ENCODE measurements at regions not wholly inside any gene's neighbourhood (a gene's known extent, or its start where the extent isn't known, plus 50 kb on each side); places are given as distances from the start of the nearest gene placed in this dataset.

DNA sequence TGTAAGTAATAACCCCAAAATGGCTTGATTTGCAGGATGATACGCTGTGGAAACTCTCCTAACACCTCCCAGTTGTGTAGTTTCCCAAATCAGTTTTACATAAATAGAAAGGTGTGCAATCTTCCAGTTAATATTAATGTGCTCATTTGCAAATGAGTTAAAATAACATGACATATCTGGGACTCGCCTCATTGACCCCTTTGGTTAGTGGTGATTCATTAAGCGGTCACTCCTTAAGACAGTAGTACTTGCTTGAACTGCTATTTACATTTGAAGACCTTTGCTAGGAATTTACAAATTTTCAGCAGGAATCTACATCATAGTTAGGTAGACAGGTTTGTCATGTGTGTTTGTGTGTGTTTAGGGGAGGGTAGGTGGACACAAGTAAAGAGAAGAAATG, 1367.7 kb upstream of the CELF4 start:
- no peak for DNase-seq (ENCODE audit: low spot score)
- in situ Hi-C loops (cut with HindIII; ENCODE audit: low sequenced_read_pairs), result no loop called here

DNA sequence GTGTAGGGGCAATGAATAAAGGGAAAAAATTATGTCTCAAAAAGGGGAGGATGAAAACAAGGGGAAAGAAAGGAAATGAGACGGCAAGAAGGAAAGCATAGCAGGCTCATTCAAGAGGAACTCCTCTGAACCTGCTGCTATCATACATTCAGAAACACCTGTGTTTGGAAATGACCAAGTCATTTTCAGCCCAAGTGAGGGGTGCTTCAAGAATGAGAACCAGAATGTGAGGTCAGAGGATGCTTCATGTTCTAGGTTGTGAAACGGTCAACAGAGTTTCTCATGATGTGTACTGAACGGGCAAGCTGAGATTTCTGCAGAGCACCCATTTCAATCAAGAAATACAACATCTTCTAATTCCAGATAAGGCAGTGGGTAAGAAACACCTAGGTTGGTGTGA, 1367.2 kb upstream of the CELF4 start:
- DNase-seq (ENCODE audit: low spot score), result no peak
- in situ Hi-C loops (cut with HindIII; ENCODE audit: low sequenced_read_pairs), result no loop called here

DNA sequence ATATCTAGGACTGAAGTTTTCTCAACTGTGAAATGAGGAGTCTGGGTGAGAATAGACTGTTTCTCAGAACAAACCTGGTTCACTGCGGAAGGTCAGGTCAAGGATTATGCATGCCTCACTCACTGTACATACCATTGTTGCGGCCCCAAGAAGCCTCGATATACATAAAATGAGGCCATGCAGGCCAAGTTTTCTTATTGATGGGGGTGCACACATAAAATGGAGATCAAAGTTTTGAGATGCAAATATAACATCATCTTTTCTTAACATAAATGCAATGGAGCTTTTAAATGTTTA, 1366.1 kb upstream of the CELF4 start:
- in situ Hi-C loops (cut with HindIII; ENCODE audit: low sequenced_read_pairs), result no loop called here
- no peak for DNase-seq (ENCODE audit: low spot score)

DNA sequence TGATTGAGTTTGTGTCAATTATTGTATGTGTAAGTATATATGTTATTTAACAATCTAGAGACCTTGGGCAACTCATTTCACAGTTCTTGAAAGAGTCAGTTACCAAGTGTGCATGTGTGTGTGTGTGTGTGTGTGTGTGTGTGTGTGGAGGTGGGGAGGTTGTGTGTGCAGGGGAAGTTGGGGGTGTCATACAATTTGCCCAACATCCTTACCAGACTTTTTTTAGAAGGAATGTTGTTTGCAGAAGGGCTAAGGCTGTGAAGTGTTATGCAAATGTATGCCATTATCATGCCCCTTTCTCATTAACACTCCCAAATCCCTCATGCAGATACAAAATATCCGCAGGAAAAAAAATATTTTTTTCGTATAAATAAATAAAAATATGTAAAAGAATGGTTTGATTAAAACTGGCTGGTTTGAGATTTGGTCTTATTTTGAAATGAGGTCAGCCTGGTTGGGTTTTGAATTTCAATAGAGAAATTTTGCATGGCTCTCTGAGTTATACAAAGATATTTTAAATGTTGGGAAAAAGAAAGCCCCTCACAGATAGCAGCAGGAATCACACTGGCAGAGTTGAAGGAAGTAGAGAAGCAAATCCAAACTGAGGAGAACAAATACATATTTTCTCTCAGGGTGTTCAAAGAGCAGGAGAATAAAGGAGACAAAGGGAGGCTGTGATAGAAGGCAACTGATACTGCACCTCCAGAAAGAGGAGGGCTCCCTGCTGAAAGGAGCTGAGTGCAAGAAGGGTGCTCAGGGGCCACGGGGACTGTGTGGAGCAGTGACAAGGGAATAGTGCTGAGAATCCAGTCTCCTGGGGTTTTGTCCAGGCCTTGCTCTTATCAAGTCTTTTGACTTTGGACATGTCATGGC, 1365.5 kb upstream of the CELF4 start:
- in situ Hi-C loops (cut with HindIII; ENCODE audit: low sequenced_read_pairs), result no loop called here
- DNase-seq (ENCODE audit: low spot score), result no peak

DNA sequence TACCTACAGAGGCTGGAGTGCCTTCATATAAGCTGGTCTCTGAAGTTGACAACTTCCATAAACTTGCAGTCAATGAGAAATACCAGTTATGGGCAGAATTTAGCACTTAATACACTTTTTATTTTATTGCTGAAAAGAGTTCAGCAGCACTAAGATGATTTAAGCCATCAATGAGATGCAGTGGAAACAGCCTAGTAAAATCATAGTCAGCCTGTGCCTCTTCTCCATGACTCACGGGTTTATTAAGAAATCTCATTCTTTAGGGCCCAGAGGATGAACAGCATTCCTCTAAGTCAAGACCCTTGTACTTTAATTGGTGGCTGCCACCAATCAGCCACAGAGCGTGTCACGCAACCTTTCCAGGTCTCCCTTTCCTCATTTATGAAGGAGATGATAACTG, 1357.9 kb upstream of the CELF4 start:
- no peak for DNase-seq (ENCODE audit: low spot score)
- in situ Hi-C loops (cut with HindIII; ENCODE audit: low sequenced_read_pairs), result no loop called here

DNA sequence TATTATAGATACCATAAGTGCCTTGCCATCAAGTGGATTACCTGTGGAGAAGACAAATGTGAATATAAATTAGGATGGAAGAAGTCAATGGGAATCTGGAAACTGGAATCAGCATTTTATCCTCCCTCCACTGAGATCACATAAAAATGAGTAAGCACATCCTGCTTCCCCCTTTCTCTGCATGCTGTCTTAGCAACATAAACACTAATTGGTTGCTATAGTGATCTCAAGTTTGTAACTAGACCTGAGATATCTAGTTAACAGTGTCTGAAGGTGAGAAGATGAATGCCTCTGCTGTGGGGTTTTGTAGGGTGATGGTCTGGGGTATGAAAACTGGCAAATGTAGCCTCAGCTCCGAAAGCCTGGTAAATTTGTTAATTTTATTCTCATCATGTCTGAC, 1357.5 kb upstream of the CELF4 start:
- in situ Hi-C loops (cut with HindIII; ENCODE audit: low sequenced_read_pairs), result no loop called here
- DNase-seq (ENCODE audit: low spot score), result no peak

DNA sequence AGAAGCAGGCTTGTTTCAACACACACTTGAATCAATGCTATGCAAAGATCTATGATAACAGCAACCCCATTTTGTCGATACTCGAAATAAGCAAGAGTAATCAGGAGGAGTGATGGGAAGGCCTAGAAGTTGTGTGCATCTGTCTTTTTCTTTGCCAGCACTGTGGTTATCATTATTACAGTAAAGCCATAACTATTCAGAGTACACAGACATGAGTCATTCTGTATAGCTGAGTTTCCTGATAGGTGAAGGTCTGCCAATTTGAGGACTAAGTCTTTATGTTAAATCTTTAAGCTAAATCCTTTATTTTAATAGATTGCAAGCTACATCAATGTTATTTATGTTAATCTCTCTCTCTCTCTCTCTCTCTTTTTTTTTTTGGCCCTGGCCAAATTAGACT, 1344.4 kb upstream of the CELF4 start:
- in situ Hi-C loops (cut with HindIII; ENCODE audit: low sequenced_read_pairs), result no loop called here
- DNase-seq (ENCODE audit: low spot score), result no peak

DNA sequence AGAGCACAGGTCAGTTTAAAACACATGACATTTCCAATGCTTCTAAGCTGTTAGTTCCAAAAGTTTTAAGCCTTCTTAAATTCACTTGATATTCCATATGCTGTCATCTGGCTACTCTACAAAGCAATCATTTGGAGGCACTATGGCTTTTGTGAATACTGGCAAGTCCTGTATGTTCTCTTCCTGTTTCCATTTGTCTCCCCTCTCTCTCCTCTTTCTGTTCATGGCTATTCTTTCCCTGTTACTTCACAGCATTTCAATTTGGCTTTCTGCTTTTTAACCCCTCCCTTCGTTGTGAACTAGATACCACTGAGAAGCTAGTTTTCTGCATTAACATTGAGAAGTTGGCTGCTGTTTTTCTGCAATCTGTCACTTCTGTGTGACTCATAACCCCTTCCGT, 1337.2 kb upstream of the CELF4 start:
- in situ Hi-C loops (cut with HindIII; ENCODE audit: low sequenced_read_pairs), result no loop called here
- DNase-seq (ENCODE audit: low spot score), result no peak

DNA sequence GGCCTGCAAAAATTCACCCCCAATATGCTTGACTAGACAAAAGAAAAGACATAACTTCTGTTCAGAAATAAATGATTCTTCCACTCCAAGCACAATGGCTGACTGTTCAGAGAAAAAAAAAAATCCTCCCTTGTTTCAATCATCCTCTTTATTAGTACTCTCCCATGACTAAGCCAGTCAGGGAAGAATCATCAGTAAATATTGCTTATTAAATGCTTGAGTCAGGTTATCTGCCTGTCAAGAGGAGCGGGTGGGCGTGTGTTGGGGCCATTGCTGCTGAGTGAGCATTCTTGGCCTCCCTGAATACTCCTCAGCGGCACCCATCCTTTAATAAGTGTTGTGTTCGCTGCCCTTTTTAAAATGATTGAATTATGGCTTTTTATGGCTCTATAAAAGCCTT, 1334.8 kb upstream of the CELF4 start:
- in situ Hi-C loops (cut with HindIII; ENCODE audit: low sequenced_read_pairs), result no loop called here
- no peak for DNase-seq (ENCODE audit: low spot score)

DNA sequence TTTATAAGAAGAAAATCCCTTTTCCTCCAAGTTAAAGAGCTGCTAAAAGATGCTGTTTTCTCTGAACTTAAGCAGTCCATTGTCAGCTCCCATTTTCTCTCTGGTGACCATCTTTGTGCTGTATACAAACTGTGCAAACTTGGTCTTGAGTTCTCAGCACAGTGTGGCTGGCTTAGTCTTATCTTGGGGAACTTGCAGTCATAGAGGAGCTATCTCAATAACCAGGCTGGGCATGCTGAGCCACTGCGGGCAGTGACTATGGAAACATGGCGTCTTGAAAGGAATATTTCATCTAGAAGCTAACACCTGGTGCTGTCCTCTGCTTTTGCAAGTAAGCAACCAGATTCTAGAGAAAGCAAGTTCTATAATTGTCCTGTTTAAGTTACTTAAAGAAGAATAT, 1334.4 kb upstream of the CELF4 start:
- no peak for DNase-seq (ENCODE audit: low spot score)
- in situ Hi-C loops (cut with HindIII; ENCODE audit: low sequenced_read_pairs), result no loop called here

DNA sequence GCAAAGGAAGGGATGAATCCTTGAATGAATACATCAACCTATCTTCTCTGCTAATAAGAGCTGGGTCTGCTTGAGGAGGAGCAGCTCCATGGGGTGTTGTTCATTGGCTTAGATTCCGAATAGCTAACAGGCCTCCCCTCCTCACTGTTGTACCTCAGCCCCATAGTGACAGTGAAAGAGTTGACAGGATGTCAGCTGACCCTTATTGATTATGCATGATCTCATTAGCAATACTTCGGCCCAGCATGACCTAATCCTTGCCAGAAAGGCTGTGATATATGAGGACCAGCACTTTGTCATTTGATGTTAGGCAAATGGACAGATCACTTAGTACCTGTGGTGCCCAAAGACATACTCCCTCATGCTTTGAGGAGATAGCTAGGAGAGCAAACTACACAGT, 1333.7 kb upstream of the CELF4 start:
- in situ Hi-C loops (cut with HindIII; ENCODE audit: low sequenced_read_pairs), result no loop called here
- no peak for DNase-seq (ENCODE audit: low spot score)

DNA sequence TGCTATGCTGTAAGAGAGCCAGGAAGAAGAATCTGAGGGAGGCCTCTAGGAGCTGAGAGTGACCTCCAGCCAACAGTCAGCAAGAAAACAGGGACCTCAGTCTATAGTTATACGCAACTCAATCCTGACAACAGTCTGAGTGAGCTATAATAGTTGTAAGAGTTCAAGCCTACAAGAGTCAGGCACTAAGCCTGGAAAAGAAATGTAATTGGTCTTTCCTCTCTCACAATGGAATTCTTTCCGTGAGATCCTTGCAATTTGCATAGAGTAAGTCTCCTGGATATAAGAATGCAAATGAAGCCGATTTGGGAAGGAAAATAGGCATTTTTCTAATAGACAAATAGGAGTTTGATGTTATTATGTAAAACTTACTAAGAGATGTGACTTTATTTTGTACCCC, 1332.6 kb upstream of the CELF4 start:
- DNase-seq (ENCODE audit: low spot score), result no peak
- in situ Hi-C loops (cut with HindIII; ENCODE audit: low sequenced_read_pairs), result no loop called here

DNA sequence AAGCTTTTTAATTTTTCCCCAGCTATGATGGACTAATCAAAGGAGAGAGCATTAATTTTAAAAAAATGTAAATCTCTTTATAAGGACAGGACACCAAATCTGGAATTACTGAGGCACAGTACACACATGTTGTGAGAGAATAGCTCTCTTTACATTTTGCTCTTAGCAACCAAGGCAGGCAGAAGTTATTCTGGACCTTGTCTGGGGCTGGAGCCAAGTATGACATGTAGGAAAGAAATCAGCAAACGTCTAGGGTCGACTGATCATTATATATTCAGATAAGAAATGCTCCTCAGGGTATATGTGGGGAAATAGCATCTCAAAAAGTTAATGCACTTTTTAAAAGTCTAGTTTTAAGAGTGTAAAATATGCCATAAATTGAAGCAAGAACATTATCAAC, 1330.0 kb upstream of the CELF4 start:
- no peak for DNase-seq (ENCODE audit: low spot score)
- in situ Hi-C loops (cut with HindIII; ENCODE audit: low sequenced_read_pairs), result no loop called here

DNA sequence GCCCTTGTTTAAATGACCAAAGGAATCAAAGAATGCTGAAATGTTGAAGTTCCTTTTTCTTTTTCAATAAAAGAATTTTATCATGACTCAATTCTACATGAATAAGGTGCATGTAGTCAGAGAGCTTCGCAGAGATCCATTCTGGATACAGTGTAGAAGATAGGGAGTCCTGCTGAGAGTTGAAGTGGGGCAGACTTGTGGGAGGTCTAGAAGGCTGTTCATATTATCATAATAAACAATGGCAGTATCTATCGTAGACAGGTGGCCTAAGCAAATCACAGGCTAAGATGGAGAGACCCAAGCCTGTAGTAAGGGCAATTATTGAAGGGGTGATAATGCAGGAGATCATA, 1322.0 kb upstream of the CELF4 start:
- no peak for DNase-seq (ENCODE audit: low spot score)
- in situ Hi-C loops (cut with HindIII; ENCODE audit: low sequenced_read_pairs), result no loop called here

DNA sequence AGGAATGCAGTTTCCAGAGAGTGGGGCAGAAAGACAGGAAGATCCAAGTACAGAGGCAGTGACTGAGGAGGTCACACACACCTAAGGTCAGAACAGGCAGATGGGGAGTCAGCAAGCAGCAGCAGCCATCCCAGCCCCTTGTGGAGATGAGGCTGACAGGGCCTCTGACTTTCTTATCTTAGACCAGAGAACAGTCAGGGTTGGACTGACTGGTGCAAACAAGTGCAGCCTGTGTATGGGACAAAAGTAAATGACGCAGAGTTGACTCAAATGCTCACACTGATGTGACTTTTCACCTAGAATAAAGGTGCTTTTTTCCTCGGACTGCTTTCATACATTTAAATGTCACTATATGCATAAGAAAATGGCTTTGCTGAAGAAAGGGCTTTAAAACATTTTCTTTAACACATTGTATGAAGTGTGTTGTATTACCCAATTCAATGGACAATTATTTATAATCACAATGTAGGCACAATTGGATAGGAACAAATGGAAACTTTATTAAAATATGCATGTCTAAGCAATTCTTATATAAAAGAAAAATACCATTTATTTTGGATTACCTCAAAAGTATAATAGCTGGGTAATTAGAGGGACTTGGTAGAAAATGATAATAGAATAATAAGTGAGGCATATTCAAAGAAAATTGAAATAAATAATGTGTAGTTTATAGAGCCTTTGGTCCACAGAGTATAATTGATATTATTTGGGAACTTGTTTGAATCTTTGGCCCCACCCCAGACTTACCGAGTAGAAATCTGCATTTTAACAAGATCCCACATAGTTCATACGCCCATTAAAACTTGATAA, 1321.5 kb upstream of the CELF4 start:
- no peak for DNase-seq (ENCODE audit: low spot score)
- in situ Hi-C loops (cut with HindIII; ENCODE audit: low sequenced_read_pairs), result no loop called here

DNA sequence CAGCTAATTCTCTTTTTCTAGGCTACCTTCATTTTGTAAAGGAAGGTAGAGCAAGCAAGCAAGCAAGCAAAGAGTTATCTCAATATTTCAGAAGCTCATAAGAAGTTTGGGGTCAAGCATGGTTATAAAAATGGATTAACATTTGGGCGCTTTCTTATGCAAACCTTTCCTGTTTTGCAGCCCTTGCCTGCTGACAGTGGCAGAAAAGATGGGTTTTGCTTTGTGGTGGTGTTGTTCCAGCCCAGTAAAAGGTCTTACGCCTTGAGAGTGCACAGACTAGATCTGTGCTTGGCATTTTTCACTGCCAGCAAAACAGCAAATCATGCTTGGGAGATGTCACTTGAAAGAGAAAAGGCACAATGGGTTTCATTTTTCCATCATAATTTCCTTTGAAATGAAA, 1320.6 kb upstream of the CELF4 start:
- in situ Hi-C loops (cut with HindIII; ENCODE audit: low sequenced_read_pairs), result no loop called here
- DNase-seq (ENCODE audit: low spot score), result no peak

DNA sequence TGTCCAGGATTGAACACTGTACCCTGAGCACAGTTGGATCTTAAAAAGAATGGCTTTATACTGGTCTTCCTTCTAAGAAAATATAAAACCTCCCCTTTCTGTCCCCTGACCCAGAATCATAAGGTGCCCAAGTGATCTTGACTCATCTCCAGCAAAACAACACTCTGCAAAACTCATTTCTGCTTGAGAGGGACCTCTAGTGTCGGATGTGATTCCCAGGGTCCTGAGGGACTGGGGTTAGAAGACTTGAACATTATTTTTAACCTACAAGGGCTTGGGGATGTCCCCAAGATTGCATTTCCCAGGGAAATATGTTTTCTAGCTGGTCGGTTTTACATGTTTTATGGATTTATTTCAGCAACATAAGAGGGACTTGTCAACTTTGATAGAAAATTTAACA, 1318.5 kb upstream of the CELF4 start:
- no peak for DNase-seq (ENCODE audit: low spot score)
- in situ Hi-C loops (cut with HindIII; ENCODE audit: low sequenced_read_pairs), result no loop called here

DNA sequence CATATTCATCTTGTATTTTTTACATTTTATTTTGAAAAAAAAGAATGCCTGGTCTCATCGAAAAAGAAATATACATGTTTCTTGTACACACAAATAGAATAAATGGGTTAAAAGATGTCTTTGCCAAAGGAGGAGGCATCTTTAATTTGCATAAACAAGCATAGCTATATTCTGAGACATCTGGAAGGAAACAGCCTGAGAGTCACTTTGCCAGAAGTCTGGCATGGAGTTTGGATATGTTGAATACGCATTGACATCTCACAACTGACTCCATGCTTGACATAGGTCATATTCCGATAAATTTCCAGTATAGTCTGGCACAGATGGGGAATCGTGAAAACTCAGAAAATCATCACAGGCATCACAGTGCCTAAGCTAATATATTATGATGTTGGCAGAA, 1317.5 kb upstream of the CELF4 start:
- no peak for DNase-seq (ENCODE audit: low spot score)
- in situ Hi-C loops (cut with HindIII; ENCODE audit: low sequenced_read_pairs), result no loop called here

DNA sequence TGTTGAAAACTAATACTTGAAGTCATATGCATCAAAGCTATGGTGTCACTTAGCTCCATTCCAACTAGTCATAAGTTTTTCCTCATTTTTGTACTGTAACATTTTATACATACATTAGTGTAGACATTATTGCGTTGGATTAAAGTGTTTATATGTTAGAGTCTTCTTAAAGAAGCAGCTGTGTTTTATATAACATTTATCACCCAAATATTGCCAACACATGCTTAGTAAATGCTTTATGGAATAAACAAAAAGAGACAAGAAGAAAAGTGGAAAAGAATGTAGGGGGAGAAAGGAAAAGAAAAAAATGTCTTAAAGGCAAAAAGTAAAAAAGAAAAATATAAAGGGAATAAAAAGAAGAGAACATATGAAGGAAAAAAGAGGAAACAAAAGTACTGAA, 1314.3 kb upstream of the CELF4 start:
- in situ Hi-C loops (cut with HindIII; ENCODE audit: low sequenced_read_pairs), result no loop called here

DNA sequence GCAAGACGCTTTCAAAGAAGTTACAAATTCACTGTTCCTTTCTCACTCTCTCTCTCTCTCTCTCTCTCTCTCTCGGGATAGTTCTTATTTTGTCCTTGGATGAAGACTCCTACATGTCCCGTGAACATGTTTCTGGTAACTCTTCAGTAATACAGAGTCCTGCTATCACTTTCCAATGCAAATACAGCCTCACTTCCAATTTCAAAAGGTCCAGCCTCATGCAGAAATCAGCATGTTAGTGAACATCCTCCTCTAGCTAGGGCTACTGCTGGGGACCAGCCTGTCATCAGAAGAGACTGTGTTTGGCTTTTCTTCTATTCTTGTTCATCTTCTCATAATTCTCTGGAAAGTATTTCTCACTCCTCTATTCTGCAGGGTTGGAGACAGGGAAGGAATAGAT, 1306.7 kb upstream of the CELF4 start:
- DNase-seq (ENCODE audit: low spot score), result no peak
- in situ Hi-C loops (cut with HindIII; ENCODE audit: low sequenced_read_pairs), result no loop called here

More for the DNA sequence above, 1314.3 kb upstream of the CELF4 start:
- no peak for DNase-seq (ENCODE audit: low spot score)

DNA sequence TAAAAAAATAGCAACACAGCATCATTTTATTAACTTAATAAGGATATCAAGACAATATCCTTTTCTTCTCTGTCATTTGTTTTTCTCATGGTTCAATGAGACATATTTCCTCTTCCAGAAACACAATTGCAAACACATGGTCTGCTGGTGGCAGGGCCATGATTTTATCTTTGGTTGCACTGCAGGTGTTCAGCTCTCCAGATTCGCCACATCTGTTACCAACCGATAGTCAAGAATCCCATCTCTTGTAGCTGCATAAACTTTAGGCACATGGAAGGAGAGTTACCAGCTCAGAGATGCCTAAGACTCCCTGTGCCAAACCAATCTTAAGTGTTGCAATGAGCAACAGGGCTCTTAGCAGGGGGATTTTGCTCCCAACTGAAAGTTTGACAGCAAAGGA, 1303.2 kb upstream of the CELF4 start:
- no peak for DNase-seq (ENCODE audit: low spot score)
- in situ Hi-C loops (cut with HindIII; ENCODE audit: low sequenced_read_pairs), result no loop called here

Data from G401 (cell line).